HG03097 (cell line): ENCODE measurements at regions not wholly inside any gene's neighbourhood (a gene's known extent, or its start where the extent isn't known, plus 50 kb on each side); places are given as distances from the start of the nearest gene placed in this dataset.

Experiments used
- ATAC-seq: cut with Tn5 transposase; IDR thresholded peaks from one replicate; pipeline ENCODE4 v1.9.1; 2021; ENCODE audit not compliant: unreplicated experiment, low FRiP score

- no peak for ATAC-seq
Observed at GRCh38 chr4:41358647-41359421, 102.1 kb downstream of the UCHL1 start.

- no peak for ATAC-seq
Observed at GRCh38 chr4:41359422-41359775, 102.7 kb downstream of the UCHL1 start.

- no peak for ATAC-seq
Observed at GRCh38 chr4:41359836-41360213, 103.1 kb downstream of the UCHL1 start.

DNA sequence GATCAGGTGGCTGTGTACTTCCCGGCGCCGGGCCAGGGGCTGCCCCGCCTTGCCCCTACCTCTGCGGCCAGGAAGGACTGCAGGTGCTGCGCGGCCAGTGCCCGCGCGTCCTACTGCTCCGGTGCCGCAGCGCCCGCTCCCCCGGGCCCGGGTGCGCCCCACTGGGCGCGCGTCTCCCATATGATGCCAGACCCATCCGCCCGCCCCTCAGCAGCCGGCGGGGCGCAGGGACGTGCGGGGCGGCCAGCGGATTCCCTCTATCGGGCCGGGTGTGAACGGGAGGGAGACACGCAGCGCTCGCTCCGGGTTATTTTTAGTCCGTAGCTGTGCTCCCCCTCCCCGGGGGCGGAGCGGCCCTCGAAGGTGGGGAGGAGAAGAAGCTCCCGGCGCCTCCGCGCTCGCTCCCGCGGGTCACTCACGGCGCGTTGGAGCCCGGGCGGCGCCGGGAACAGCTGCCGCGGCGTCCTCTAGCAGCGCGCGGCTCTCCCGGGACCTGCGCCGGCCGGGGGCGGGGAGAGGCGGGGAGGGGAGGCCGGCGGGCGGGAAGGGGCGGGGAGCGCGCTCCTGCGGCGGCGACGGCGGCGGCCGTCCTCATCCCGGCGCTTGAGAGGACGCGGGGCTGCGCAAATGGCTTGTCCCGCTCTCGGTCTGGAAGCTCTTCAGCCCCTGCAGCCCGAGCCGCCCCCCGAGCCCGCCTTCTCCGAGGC lies 103.6 kb downstream of the UCHL1 start:
- no peak for ATAC-seq

- no peak for ATAC-seq
Observed at GRCh38 chr4:41360921-41361793, 104.4 kb downstream of the UCHL1 start.

DNA sequence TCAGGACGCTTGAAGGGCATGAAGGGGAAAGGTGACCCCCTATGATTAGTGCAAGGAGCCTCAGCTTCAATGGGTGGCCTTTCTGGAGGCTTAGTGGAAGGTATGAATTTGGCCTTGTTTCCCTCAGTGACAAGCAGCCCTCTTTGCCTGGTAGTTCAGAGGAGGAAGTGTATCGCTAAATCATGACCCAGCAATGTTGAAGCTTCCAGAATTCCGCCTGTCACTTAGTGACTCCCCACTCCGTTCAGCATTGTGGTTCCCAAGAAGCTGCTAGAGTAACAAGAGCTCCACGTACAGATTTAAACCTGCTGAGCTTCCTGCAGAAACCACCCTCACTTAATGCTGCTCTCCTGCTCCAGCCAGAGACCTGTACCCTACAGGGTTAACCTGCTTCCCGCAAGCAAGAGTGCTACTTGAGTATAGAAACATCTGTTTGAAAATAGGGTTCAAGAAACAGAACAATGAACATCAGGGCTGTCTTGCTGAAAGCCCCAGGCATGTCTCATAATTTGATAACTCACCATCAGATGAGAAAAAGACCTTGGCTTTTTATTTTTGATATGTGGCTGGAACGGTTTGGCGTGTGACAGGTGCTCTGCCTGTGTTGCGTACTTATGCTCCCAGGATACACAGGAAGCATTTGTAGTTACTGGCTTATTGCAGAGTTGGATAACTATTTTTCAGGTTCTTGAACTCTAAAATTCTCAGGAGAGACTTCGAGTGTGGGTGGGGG lies 105.2 kb downstream of the UCHL1 start:
- ATAC-seq, result no peak

DNA sequence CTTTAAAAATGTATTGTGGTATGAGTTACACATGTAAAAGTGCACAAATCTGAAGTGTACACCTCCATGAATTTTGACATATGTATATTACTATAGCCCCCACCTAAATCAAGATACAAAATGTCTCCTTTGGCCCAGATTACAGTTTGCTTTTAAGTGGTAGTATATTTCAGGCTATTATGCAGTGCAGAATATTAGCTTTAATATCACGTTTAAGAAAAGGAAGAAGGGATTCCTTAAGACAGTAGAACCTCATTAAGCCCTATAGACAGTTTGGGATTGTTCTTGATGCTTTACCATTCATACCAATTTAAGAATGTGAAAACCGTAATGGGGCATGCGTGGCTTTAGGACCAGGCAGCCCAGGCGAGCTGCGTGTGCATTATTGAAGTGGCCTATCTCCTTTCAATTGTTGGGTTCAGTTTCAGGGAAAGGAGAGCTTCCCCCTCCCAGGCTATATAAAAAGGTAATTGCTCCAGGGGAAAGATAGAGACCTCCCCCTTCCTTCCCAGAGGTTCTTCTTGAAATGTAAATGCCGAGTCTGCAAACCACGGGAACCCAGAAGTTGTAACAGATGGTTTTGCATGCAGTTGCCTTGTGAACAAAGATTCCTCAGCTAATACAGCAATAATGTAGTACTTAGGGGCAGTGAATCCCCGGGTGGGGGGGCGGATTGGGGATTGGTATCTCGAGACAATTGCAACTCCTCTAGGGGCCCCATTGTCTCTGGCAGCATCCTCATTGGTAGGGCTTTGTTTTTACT lies 106.1 kb downstream of the UCHL1 start:
- ATAC-seq, result no peak

- no peak for ATAC-seq
Observed at GRCh38 chr4:41363384-41363981, 106.8 kb downstream of the UCHL1 start.

DNA sequence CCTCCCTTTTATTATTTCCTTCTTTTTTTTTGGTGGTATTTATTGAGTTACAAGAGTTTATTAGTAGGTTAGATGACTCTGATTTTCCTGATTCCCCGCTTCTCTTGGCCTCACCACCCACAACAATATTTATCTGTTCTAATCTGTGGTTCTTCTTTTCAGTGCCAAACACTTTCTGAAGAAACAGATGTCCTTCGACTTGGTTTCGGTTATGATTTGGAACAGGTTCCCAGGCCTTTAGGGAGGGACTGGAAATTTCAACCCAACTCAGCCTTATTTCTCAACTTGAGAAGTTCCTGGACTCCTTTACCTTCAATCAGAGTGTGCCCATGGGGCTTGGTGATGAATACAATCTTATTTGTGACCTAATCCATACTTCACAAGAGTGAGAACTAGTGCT lies 108.1 kb downstream of the UCHL1 start:
- no peak for ATAC-seq

- ATAC-seq, result no peak
Observed at GRCh38 chr4:41365681-41366080, 109.0 kb downstream of the UCHL1 start.

GRCh38 chr4:41366911-41367517 lies 110.3 kb downstream of the UCHL1 start:
- no peak for ATAC-seq

DNA sequence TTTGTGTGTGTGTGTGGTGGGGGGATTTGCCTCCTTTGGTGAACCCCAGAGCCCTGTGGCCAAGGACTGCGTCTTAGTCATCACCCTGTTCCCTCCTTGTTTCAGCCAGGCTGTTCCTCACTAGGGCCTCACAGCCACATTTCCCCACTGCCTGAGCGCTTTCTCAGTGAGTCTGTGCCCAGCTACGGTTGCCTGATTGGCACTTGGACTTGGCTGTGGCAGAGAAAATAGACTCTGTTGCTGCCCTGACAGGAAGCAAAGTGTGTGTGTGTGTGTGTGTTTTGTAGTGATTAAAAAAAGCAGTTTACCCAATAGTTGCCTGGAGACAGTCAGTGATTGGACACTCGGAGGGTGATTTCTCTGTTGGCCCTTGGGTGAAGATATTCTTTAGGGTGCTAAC lies 113.0 kb downstream of the UCHL1 start:
- ATAC-seq, result no peak

GRCh38 chr4:41373221-41373620 lies 116.5 kb downstream of the UCHL1 start:
- no peak for ATAC-seq

DNA sequence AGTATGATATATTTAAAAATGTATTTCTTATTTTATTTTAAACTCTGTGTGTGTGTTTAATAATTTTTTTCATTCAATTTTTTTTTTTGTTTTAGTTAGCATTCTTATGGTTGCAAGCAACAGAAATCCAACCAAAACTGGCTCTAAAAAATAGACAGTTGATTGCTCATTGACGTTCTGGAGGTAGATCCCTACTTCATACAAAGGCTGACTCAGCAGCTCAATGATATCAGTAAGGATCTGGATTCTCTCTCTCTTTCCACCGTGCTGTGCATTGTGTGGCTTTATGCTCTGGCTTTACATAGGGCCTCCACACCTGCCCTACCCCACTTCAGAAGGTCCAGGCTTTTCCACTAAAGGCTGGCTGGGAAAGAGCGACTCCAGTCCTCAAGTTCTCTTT lies 117.8 kb downstream of the UCHL1 start:
- no peak for ATAC-seq

- no peak for ATAC-seq
Observed at GRCh38 chr4:41375561-41375960, 118.8 kb downstream of the UCHL1 start.

DNA sequence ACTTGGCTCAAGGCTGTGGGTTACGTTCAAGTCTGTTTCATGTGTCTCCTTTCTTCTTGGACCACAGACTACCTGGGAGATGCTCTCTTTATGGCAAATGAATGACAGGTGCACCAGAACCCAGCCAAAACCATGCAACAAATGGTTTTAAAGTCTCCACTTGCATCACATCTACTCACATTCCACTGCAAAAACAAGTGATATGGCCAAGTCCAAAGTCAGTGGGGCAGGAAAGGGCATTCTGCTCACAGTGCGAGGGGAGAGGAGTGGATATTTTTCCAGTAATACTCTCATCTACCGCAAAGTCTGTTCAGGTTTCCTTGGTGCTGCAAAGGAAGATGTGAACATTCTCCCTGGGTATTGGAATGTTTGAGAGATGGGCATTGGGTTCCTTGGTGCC lies 120.5 kb downstream of the UCHL1 start:
- no peak for ATAC-seq

DNA sequence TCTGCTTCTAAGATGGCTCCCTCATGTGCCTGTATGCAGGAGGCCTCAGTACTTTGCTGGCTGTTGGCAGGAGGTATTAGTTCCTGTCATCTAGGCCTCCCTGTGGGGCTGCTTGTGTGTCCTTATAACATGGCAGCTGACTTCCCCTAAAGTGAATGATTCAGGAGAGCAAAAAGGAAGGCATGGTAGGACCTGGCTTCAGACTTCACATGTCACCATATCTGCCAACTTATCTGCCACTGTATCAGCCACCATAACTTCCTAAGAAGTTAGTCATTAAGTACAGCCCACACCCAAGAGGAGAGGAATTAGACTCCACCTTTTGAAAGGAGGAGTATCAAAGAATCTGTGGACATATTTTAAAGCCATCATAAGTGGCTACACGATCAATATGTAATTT lies 122.5 kb downstream of the UCHL1 start:
- ATAC-seq, result no peak

- ATAC-seq, result no peak
Observed at GRCh38 chr4:41380511-41381157, 123.9 kb downstream of the UCHL1 start.

- ATAC-seq, result no peak
Observed at GRCh38 chr4:41381384-41381783, 124.7 kb downstream of the UCHL1 start.
